B cell (primary cell): ENCODE measurements at regions not wholly inside any gene's neighbourhood (a gene's known extent, or its start where the extent isn't known, plus 50 kb on each side); places are given as distances from the start of the nearest gene placed in this dataset.
"Not testable (repeated sequence)": the region's sequence is repeated elsewhere in the genome, so short reads cannot be mapped to it uniquely, and the experiment has no call there.

Experiments
- ATAC-seq: fragments of 200-7000 bp; cut with Tn5 transposase; one replicate; pipeline ENCODE4 v1.10.0; 2021; ENCODE audit warnings: low read depth, mild to moderate bottlenecking, moderate number of reproducible peaks, moderate library complexity
- CTCF ChIA-PET: fragments of 350-600 bp; sonication (Branson Sonifier 250); formaldehyde crosslinking; loops from one replicate; lab custom pipeline; 2021; ENCODE audit warnings: antibody characterized with exemption, inconsistent platforms; lab: Charles Lee
- POLR2A ChIA-PET: fragments of 350-600 bp; sonication (Branson Sonifier 250); formaldehyde crosslinking; loops from one replicate; lab custom pipeline; 2021; ENCODE audit warnings: antibody characterized with exemption; lab: Charles Lee
- DNase-seq: peaks from one replicate; pipeline ENCODE4 v3.0.0; 2013
- H2AFZ ChIP-seq: 2 replicates; pipeline ENCODE4 v1.6.1; 2012; ENCODE audit warnings: mild to moderate bottlenecking, low read depth, low read length; ENCODE audit not compliant: insufficient read depth, poor library complexity, severe bottlenecking
- H3K27ac ChIP-seq, 2 donors: 1 replicate in 1 of 2; 2 replicates in 1 of 2; pipeline ENCODE4 v1.5.1; 2012 to 2013; ENCODE audit warnings: low read length in 2 of 2, mild to moderate bottlenecking in 2 of 2, moderate library complexity in 1 of 2
- H3K27me3 ChIP-seq, 4 experiments: fragments of 200-600 bp in 1 of 4; sonication (generic) in 1 of 4; replicated peaks in 1 of 4; 1 replicate in 2 of 4; 2 replicates in 2 of 4; pipeline versions ENCODE4 v1.6.1 to v1.7.0; 2013 to 2016; ENCODE audit warnings: low read length in 3 of 4, mild to moderate bottlenecking in 2 of 4, mixed read lengths in 1 of 4, moderate library complexity in 1 of 4; ENCODE audit not compliant: insufficient read depth in 4 of 4, control insufficient read depth in 3 of 4; ENCODE audit errors: control extremely low read depth in 1 of 4
- H3K36me3 ChIP-seq, 2 experiments: replicated peaks in 1 of 2; 1 replicate in 1 of 2; 2 replicates in 1 of 2; pipeline versions ENCODE4 v1.6.1 to v1.7.1; 2013; ENCODE audit warnings: low read length in 1 of 2; ENCODE audit not compliant: insufficient read depth in 2 of 2, control insufficient read depth in 1 of 2; ENCODE audit errors: control extremely low read depth in 1 of 2, extremely low read depth in 1 of 2
- H3K4me1 ChIP-seq, 2 donors: fragments of 200-600 bp in 1 of 2; sonication (generic) in 1 of 2; 1 replicate in 1 of 2; 2 replicates in 1 of 2; pipeline versions ENCODE4 v1.5.1 to v1.6.1; 2013 to 2017; ENCODE audit warnings: low read length in 2 of 2; ENCODE audit not compliant: control insufficient read depth in 2 of 2, insufficient read depth in 2 of 2
- H3K4me2 ChIP-seq: replicated peaks from 2 replicates; pipeline ENCODE3; 2012; ENCODE audit warnings: mild to moderate bottlenecking, low read depth, low read length; ENCODE audit not compliant: poor library complexity, severe bottlenecking
- H3K4me3 ChIP-seq, 5 experiments: fragments of 200-600 bp in 1 of 5; sonication (generic) in 1 of 5; 1 replicate in 3 of 5; 2 replicates in 2 of 5; pipeline versions ENCODE4 v1.5.1 to v1.7.0; 2011 to 2016; ENCODE audit warnings: low read length in 4 of 5, mild to moderate bottlenecking in 4 of 5, low read depth in 2 of 5, control low read depth in 1 of 5, moderate library complexity in 1 of 5; ENCODE audit not compliant: insufficient read depth in 1 of 5; ENCODE audit errors: control extremely low read depth in 1 of 5, extremely low read depth in 1 of 5
- H3K79me2 ChIP-seq: fragments of 200-600 bp; sonication (generic); one replicate; pipeline ENCODE4 v1.6.0; 2016; ENCODE audit warnings: low read length; ENCODE audit not compliant: control insufficient read depth, insufficient read depth
- H3K9ac ChIP-seq: fragments of 200-600 bp; sonication (generic); 2 replicates; pipeline ENCODE4 v1.6.1; 2017; ENCODE audit warnings: mild to moderate bottlenecking, low read length, moderate library complexity
- H3K9me3 ChIP-seq, 3 donors: one replicate each; pipeline versions ENCODE4 v1.6.1 to v1.7.1; 2013; ENCODE audit warnings: low read length in 2 of 3; ENCODE audit not compliant: control insufficient read depth in 2 of 3, insufficient read depth in 1 of 3; ENCODE audit errors: control extremely low read depth in 1 of 3
- H4K20me1 ChIP-seq: 2 replicates; pipeline ENCODE4 v1.6.0; 2012; ENCODE audit warnings: mild to moderate bottlenecking, low read length; ENCODE audit not compliant: insufficient read depth, control insufficient read depth, poor library complexity, severe bottlenecking
- H3K27ac Mint-ChIP-seq: one replicate; pipeline ENCODE4 v1.8.0; 2021; ENCODE audit warnings: mixed read lengths
- H3K27me3 Mint-ChIP-seq: one replicate; pipeline ENCODE4 v1.8.0; 2021; ENCODE audit warnings: mixed read lengths
- H3K4me1 Mint-ChIP-seq: one replicate; pipeline ENCODE4 v1.8.0; 2021; ENCODE audit warnings: mixed read lengths
- H3K4me3 Mint-ChIP-seq: one replicate; pipeline ENCODE4 v1.8.0; 2021; ENCODE audit warnings: mixed read lengths
- H3K9me3 Mint-ChIP-seq: one replicate; pipeline ENCODE4 v1.8.0; 2022; ENCODE audit warnings: mixed read lengths; ENCODE audit not compliant: insufficient read depth
- EZH2 ChIP-seq: IDR thresholded peaks from 2 replicates; pipeline ENCODE4 v1.6.1; 2012; ENCODE audit warnings: borderline replicate concordance, low read depth, mild to moderate bottlenecking, moderate library complexity, low read length; ENCODE audit not compliant: insufficient read depth, poor library complexity, severe bottlenecking
- WGBS: methylation state at CpG from one replicate; pipeline ENCODE4 v1.1.5; 2013; ENCODE audit warnings: missing lambda C conversion rate; ENCODE audit not compliant: insufficient coverage; 5-methylcytosine and 5-hydroxymethylcytosine counted together
- intact Hi-C: fragments of 100-400 bp; cut with micrococcal nuclease; formaldehyde crosslinking; loops from one replicate; pipeline ENCODE4 v1.10.0; 2022
- TF ChIP-seq, protein P1 (sequence below): fragments of 200-600 bp; IDR thresholded peaks from one replicate; pipeline ENCODE4 v1.8.0; 2022; ENCODE audit warnings: antibody characterized with exemption, mild to moderate bottlenecking

DNA sequence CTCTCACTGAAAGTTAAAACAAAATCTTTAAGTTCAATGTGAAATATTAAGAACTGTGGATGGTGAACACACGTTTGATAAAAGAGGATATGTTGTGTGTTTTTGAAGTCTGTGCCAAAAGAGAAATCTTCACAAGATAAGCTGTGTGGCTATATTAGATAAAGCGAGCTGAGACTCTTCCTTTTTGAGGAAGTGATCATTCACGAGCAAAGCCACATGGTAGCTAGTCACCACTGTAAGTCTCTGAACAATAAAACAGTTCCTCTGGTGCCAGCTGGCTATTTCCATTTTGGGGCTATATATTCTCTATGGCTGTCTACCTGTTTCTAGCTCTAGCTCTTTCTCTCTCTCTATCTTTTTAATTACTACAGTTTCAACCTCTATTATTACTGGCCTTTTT is 1849.2 kb upstream of the C9orf72 start:
- no peak for ATAC-seq
- no peaks in the 10 kb centered on the region for H3K79me2 ChIP-seq
- H3K27me3 ChIP-seq, result no peaks in the 10 kb centered on the region
- H3K4me1 ChIP-seq, result no peaks in the 10 kb centered on the region
- WGBS, result 67% methylated on average over 1 of the region's 3 CpGs
- no peaks in the 10 kb centered on the region for H3K9me3 ChIP-seq
- no peaks in the 10 kb centered on the region for H3K36me3 ChIP-seq
- ChIA-PET CTCF (no interaction called here), POLR2A (no interaction called here)
- no peaks in the 10 kb centered on the region for H3K9me3 Mint-ChIP-seq
- H3K9ac ChIP-seq, result no peak overlapping the region
- no peaks in the 10 kb centered on the region for H4K20me1 ChIP-seq
- no peaks in the 10 kb centered on the region for H3K4me1 Mint-ChIP-seq
- H3K27ac ChIP-seq, result no peak overlapping the region
- DNase-seq, result no peak
- intact Hi-C loops, result no loop called here
- no peak overlapping the region for H3K27ac Mint-ChIP-seq
- no peak overlapping the region for H3K4me2 ChIP-seq
- TF ChIP-seq, protein P1, sequence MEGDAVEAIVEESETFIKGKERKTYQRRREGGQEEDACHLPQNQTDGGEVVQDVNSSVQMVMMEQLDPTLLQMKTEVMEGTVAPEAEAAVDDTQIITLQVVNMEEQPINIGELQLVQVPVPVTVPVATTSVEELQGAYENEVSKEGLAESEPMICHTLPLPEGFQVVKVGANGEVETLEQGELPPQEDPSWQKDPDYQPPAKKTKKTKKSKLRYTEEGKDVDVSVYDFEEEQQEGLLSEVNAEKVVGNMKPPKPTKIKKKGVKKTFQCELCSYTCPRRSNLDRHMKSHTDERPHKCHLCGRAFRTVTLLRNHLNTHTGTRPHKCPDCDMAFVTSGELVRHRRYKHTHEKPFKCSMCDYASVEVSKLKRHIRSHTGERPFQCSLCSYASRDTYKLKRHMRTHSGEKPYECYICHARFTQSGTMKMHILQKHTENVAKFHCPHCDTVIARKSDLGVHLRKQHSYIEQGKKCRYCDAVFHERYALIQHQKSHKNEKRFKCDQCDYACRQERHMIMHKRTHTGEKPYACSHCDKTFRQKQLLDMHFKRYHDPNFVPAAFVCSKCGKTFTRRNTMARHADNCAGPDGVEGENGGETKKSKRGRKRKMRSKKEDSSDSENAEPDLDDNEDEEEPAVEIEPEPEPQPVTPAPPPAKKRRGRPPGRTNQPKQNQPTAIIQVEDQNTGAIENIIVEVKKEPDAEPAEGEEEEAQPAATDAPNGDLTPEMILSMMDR, result no peak
- no peak for TF ChIP-seq EZH2
- H3K4me3 Mint-ChIP-seq, result no peak overlapping the region
- H3K4me3 ChIP-seq, result no peak overlapping the region
- no peaks in the 10 kb centered on the region for H3K27me3 Mint-ChIP-seq
- H2AFZ ChIP-seq, result no peak overlapping the region

DNA sequence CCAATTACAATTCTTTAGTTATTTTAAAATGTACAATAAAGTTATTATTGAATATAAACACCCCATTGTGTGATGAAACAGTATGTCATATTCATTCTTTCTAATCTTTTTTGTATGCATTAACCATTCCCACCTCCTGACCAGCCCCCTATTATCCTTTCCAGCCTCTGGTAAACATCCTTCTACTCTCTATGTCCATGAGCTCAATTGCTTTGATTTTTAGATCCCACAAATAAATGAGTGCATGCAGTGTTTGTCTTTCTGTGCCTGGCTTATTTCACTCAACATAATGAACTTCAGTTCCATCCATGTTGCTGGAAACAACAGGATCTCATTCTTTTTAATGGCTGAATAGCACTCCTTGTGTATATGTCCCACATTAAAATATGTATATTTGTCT is 1858.9 kb upstream of the C9orf72 start:
- intact Hi-C loops, result no loop called here
- no peak overlapping the region for H3K9ac ChIP-seq
- no peaks in the 10 kb centered on the region for H3K27me3 ChIP-seq
- POLR2A ChIA-PET, result no interaction called here
- no peaks in the 10 kb centered on the region for H3K4me1 ChIP-seq
- no peak overlapping the region for H3K4me2 ChIP-seq
- no peak overlapping the region for H3K4me3 ChIP-seq
- DNase-seq (no peak), ATAC-seq (no peak)
- H3K4me1 Mint-ChIP-seq, result no peaks in the 10 kb centered on the region
- no peak overlapping the region for H2AFZ ChIP-seq
- no peaks in the 10 kb centered on the region for H3K27me3 Mint-ChIP-seq
- no peaks in the 10 kb centered on the region for H4K20me1 ChIP-seq
- no peak overlapping the region for H3K27ac Mint-ChIP-seq
- TF ChIP-seq, protein P1, result no peak
- no peak for TF ChIP-seq EZH2
- H3K79me2 ChIP-seq, result no peaks in the 10 kb centered on the region
- H3K27ac ChIP-seq, result no peak overlapping the region
- peaks cover 2% of the 10 kb centered on the region for H3K9me3 Mint-ChIP-seq
- no peak overlapping the region for H3K4me3 Mint-ChIP-seq
- H3K9me3 ChIP-seq, result no peaks in the 10 kb centered on the region
- no peaks in the 10 kb centered on the region for H3K36me3 ChIP-seq
- CTCF ChIA-PET, result no interaction called here

DNA sequence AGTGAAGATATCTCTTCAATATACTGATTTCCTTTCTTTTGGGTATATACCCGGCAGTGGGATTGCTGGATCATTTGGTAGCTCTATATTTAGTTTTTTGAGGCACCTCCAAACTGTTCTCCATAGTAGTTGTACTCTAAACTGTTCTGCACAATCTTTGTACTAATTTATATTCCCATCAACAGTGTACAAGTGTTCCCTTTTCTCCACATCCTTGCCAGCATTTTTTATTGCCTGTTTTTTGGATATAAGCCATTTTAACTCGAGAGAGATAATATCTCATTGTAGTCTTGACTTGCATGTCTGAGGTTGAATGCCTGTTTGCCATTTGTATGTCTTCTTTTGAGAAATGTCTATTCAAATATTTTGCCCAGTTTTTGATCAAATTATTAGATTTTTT is 1859.4 kb upstream of the C9orf72 start:
- H3K79me2 ChIP-seq, POLR2A ChIA-PET, H3K27me3 ChIP-seq, H3K27ac ChIP-seq, H3K27me3 Mint-ChIP-seq, H3K9me3 ChIP-seq, H2AFZ ChIP-seq, H3K4me2 ChIP-seq, DNase-seq, H3K9ac ChIP-seq, H3K4me3 ChIP-seq, H3K27ac Mint-ChIP-seq, intact Hi-C loops, H3K36me3 ChIP-seq, CTCF ChIA-PET, H3K9me3 Mint-ChIP-seq, ATAC-seq, H3K4me3 Mint-ChIP-seq, H3K4me1 Mint-ChIP-seq, H4K20me1 ChIP-seq, H3K4me1 ChIP-seq: not testable (repeated sequence)
- WGBS, result no CpG with 5 or more reads among the region's 2 CpGs
